HK-2 (cell line): ENCODE measurements at regions not wholly inside any gene's neighbourhood (a gene's known extent, or its start where the extent isn't known, plus 50 kb on each side); places are given as distances from the start of the nearest gene placed in this dataset.
"Not testable (repeated sequence)": the region's sequence is repeated elsewhere in the genome, so short reads cannot be mapped to it uniquely, and the experiment has no call there.

Experiments used
- DNase-seq: peaks from one replicate; pipeline ENCODE4 v3.0.0-alpha.2; 2018; ENCODE audit not compliant: unreplicated experiment

DNA sequence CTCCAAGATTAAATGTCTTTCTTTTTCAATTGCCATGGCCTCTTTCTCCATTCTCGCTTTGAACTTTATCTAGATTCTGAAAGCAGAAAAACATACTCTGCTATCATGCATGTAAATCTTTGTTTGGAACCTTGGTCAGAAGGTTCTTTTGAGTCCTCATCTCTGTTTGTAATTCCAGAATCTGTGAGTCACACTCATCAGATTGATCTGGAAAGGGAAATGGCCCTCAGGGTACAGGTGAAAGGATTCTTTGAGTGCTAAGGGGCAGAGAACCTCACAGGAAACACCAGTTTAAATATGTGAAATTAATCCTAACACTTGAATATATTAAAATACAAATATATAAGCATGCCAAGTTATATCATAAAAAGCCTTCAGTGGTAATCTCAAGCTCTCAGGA, 211.0 kb upstream of the ADGRL3 start:
- no peak for DNase-seq

DNA sequence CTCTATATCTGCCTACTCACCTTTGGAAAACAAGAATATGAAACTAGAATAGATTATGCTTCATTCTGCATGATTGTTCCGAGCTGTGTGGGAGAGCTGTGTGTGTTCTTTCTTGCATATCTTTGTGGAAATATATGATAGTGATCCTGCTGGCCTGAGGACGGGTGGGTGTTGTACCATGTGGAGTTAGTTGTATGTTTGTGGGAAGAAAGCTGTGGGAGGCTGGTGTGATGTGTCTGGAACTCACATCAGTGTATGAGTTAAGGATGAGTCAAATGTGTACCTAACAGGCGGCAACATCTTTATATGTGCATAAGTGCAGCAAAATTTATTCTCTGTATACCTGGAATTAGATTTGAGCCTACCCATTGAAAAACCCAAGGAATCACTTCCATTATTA, 208.1 kb upstream of the ADGRL3 start:
- no peak for DNase-seq

DNA sequence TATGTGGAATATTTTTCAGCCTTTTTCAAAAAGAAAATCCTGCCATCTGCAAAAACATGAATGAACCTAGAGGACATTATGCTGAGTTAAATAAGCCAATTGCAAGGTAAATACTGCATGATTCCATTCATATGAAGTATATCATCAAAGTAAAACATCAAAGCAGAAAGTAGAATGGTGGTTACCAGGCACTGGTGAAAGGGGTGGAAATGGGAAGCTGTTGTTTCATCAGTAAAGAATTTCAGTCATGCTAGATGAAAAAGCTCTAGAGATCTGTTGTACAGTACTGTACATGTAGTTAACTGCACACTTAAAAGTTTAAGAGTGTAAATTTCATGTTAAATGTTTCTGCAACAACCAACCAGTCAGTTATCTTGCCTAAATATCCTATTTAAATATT, 196.8 kb upstream of the ADGRL3 start:
- DNase-seq, result no peak

DNA sequence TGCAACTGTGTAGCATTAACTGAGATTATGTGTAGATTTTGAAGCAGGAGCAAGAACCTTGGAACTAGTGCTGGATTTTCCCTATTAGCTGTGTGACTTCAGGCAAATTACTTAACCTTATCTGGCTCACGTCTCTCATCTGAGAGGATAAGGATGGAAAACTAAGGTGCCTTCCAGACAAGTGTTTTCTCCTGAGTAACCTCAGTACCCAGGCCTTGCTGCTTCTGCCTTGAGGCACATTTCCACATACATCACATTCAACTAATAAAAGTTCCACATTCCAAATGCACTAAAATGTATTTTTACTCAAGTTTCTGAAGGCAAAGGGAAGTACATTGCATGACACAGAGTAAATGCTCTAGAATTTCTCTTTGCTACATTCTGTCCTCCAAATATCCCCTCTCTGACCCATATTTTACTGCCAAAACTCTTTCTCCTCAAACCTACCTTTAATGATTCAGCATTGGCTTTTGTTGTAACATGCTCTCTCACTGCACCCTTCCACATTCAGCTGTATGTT, 195.4 kb upstream of the ADGRL3 start:
- DNase-seq, result no peak

DNA sequence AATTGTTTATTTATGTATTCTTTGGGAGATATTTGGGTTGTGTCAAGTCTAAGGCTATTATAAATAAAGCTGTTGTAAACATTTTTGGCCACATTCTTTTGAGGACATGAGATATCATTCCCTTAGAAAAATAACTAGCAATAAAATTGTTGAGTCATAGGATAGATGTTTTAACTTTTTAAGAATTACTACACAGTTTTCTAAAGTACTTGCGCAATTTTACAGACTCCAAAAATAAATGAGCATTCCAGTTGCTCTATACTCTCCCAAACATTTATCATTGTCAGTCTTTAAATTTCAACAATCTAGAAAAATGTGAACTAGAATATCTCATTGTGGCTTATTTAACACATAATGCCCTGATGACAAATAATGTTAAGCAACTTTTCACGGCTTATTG, 189.1 kb upstream of the ADGRL3 start:
- no peak for DNase-seq

DNA sequence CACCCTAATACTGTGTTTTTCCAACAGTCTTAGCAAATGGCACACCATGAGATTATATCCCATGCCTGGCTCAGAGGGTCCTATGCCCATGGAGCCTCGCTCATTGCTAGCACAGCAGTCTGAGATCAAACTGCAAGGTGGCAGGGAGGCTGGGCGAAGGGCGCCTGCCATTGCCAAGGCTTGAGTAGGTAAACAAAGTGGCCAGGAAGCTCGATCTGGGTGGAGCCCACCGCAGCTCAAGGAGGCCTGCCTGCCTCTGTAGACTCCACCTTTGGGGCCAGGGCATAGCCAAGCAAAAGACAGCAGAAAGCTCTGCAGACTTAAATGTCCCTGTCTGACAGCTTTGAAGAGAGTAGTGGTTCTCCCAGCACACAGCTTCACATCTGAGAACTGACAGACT, 188.2 kb upstream of the ADGRL3 start:
- DNase-seq, result not testable (repeated sequence)

DNA sequence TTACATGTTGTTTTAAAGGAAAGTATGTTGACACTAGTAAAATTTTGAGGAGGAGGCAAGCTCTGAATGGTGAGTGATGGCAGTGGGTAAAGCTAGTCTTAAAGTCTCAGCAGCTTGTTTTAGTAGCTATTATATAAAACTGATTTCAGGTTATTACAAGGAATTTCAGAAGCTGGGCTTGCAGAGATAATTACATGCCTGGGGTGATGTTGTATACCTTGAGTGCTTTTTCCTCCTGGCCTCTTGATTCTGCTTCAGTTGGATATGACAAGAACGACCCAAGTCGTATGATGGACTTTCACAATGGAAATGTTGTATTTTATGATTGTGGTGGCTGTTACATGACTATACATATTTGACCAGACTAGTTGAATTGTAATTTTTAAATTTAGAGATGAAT, 175.5 kb upstream of the ADGRL3 start:
- DNase-seq, result no peak

DNA sequence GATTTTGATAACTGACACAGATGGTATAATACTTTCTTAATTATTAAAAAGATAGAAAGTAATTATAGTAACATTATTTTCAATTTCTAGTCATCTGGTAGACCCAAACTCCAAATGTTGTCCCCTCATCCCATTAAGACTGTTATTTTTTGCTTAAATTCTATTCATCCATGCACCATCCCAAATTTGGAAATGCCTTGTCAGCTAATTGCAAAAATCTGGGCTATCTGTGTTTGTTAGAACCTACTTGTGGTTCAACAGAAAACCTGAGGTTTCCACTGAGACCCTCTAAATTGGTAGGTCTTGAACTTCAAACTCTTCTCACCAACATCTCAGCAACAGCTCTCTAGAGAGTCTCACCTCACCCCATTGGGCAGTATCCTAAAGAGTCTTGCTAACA, 172.2 kb upstream of the ADGRL3 start:
- DNase-seq, result no peak

DNA sequence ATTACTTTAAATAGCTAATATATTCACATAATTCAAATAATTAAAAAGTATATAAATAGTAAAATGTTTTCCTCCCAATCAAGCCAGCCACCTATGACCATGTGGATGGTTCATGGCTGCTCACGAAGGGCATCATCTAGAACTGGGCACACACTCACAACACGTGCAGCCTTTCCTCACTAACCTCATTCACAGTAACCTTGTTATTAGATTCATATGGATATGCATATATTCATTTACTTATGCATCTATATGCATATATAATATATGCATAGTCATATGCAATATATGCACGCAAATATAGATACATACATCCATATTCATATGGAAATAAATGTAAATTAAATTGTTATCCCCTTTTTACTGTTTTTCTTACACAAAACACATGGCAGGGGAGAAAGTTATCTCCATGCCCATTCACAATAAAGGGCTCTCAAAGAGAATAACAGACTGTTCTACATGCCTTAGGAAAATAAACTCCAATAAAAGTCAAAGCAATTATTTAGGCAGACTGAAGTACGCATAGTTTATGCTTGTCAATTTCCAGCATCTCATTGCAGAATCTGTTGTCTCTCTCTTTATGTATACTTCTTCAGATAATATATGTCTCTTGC, 163.9 kb upstream of the ADGRL3 start:
- no peak for DNase-seq

DNA sequence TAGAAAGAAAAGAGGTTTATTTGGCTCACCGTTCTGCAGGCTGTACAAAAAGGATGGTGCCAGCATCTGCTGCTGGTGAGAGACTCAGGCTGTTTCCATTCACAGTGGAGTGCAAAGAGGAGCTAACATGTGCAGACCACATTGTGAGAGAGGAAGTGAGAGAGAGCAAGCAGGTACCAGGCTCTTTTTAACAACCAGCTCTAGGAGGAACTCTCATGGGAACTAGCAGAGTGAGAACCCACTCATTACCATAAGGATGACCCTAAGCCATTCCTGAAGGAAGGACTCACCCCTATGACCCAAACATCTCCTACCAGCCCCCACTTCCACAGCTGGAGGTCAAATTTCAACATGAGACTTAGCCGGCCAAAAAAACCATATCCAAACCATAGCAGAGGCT, 158.6 kb upstream of the ADGRL3 start:
- DNase-seq, result no peak

DNA sequence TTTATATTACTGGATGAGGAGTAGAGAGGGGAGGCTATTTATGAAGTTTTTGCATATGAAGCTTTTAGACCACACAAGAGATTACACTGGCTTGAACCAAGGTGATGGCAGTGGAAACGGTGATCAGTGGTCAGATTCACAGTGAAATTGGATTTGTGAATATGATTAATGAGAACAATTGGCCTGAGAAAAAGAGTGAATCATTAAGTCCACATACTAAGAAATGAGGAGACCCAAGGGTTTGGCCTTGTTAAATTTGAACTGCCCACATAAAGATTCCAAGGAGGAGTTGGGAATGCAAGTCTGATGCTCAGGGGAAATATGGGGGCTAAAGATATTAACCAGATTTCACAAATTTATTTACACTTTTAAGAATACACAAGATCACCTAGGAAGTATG, 155.3 kb upstream of the ADGRL3 start:
- DNase-seq, result no peak

DNA sequence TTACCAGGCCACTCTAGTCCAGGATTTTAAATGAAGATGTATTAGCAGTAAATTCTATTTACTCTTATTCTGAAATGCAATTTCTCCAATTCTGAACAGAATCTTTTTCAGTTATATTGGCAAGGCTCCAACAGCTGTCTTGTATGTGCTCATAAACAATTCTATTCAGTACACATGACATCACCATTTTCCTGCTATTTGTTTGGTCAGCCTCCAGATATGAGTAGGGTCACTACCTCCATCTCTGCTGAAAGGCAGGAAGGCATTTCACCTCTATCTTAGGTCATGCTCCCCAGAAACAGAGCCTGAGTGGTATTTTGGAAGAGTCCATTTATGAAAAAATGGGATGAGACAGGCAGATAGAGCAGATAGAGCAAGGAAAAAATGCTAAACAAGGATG, 151.1 kb upstream of the ADGRL3 start:
- no peak for DNase-seq

DNA sequence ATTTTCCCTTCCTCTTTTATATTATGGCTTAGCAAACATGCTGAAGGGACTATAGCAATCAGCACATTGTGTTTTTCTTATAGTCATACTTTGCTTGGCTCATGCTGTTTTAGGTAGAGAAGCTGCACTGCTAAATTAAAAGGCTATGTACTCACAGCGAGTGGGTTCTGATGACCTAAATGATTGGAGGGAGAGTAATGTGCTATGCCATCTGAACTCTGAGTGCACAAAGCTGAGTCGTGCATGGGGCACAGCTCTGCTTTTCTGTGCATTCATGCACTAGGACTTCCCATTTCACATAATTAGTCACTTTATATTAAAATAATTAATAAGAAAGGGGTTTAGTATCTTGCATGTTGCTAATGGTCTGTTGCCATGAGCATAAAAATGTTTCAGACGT, 132.7 kb upstream of the ADGRL3 start:
- no peak for DNase-seq

DNA sequence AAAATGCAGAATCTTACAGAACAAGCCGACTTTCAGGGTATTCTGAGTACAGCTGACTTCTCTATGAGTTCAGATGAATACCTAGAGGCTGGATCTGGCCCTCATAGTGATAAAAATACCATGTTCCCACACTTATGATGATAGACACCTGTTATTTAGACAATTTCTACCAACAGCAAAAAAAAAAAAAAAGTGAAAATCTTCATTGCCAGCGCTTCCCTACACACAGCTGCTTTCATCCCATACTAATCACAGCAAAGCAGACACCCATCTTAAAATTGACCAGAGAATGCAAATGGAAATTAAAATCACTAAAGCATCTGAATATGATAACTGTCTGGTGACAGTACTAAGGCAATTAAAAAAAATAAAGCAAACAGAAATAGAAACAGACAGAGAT, 132.1 kb upstream of the ADGRL3 start:
- no peak for DNase-seq

DNA sequence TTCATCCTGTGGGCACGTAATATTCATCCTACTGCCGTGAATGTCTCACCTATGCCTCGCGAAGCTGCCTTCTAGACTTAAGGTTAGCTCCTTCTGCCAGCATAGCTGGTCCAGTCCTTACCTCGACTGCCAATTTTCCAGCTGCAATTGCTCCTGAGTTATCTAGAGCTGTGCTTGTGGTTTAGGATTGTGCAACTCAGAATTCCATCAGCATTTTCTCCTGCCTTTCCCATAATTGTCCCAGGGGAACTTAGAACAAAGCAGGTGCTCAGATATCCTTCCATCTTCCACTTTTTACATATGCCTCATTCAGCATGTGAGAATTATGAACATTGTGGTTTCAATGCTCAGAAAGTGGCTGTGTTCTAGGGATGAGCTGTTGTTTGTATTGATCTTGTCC, 131.4 kb upstream of the ADGRL3 start:
- no peak for DNase-seq

DNA sequence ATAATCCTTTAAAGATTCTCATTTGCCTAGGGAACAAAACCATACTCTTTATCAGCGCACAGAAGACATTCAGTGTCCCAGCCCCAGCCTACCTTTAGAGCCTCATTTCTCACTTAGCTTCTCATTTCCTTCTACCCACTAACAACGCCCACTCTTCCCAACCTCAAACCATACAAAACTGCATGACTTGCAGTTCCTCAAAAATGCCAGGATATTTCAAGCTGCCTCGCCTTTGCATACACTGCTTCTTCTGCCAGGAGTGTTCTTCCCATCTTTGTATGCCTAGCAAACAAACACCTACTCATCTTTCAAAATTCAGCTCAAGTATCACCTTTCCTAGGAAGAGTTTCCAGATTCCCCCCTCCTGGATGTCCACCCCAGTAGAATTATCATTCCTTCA, 129.9 kb upstream of the ADGRL3 start:
- no peak for DNase-seq

DNA sequence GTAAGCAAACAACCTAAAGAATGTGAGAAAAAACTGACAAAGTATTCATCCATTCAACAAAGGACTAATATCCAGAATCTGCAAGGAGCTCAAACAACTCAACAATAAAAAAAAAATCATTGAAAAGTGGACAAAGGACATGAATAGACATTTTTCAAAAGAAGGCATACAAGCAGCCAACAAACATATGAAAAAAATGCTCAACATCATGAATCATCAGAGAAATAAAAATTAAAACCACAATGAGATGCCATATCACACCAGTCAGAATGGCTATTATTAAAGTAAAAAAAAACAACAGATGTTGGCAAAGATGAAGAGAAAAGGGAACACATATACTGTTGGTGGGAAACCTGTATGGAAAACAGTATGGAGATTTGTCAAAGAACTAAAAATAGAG, 120.7 kb upstream of the ADGRL3 start:
- no peak for DNase-seq

DNA sequence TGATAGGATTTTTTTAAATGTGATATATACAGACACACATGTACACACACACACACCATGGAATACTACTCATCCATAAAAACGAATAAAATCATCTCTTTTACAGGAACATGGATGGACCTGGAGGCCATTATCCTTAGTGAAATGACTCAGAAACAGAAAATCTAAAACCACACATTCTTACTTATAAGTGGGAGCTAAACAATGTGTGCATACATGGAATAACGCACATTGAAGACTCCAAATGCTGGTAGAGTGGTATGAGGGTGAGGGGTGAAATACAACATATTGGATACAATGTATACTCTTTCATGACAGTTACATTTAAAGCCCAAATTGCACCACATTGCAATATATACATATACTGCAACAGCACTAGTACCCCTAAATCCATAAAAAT, 120.2 kb upstream of the ADGRL3 start:
- DNase-seq, result no peak

DNA sequence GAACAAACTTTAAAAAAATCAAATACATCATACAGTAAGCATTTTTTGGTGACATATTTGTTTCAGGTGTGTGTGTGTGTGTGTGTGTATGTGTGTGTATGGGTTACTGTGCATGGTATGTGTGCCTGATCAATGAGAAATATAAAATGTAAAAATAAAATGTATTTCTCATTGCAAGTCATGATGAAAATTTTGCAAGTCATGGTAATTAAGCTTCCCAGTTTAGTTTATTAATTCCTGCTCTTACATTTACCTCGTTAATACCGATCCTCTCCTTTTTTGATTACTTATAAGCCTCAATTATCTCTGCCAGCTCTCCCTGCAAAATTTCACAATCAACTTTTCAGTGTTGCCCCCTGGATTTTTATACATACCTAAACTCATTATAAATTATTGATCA, 114.6 kb upstream of the ADGRL3 start:
- no peak for DNase-seq

DNA sequence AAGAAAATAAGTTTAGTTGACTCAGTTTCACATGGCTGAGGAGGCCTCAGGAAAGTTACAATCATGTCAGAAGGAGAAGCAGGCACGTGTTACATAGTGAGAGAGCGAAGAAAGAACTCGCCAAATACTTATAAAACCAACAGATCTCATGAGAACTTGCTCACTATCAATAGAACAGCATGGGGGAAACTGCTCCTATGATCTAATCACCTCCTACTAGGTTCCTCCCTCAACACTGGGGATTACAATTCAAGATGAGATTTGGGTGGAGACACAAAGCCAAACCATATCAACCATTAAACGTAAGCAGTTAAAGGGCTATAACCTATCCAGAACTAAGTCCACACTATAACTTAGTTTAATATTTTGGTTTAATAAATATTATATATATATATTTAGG, 113.8 kb upstream of the ADGRL3 start:
- DNase-seq, result no peak

DNA sequence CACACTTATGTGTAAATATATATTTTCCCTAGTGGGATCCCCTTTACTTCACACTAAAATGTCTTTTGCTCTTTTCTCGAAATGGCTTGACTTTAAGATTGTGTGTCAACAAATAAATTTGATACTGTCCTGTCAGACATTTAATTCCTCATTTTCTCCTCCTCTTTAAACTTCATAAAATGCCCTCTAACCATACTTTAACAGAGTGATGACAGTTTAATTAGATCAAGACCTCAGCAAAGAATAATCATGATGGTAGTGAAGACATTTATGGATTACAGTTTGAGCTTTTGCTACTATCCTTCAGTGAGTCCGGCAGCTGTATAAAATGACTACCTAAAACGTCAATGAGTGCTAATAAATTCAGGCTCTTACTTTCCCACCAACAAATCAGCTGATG, 113.1 kb upstream of the ADGRL3 start:
- no peak for DNase-seq

DNA sequence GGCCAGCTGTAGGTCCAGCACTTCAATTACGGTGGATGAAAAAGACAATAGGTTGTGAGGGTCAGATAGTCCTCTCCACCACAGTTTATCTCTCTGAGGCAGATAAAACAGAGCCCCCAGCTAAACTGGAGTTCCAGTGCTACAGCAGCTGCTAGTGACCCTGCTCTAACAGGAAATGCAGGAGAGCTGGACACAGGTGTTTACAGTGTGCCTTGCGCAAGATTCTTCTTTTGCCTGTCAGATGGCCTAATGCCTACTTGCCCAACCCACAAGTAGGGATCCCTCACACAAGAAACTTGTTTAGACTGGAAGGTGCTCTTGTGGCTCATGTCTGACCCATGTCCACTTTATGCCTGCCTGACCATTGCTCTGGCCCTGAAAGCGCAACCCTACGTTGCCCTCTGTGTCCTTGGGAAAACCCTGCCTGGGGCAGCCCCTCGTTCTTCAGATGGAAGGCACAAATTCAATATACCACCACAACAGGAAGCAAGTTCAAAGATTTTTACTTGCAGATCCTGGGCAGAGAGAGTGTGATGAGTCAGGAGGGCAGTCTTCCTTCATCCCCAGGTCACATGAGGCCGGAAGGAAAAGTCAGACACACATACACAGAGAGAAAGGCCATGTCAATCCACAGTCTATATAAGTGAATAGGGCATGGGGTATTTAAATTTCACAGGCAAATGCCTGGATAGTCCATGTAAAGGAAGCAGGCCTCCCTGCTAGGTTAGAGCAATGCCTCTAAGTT, 105.1 kb upstream of the ADGRL3 start:
- no peak for DNase-seq

DNA sequence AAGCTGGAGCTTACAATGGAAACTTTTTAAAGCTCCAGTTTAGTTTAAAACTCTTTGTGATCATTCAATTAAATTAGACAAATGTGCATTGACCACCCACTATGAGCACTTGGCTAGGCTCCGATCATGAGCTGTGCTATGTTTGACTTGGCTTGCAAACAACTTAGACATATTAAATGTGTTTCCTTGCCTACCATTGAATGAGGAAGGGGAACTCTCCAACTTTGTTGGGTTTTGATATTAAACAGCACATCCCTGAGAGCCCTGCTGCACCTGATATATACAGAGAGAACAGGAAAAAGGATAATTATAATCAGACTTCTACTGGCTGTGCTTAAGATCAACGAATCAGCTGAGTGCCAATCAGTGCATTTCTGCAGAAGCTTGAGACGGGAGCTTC, 71.4 kb upstream of the ADGRL3 start:
- DNase-seq, result no peak

DNA sequence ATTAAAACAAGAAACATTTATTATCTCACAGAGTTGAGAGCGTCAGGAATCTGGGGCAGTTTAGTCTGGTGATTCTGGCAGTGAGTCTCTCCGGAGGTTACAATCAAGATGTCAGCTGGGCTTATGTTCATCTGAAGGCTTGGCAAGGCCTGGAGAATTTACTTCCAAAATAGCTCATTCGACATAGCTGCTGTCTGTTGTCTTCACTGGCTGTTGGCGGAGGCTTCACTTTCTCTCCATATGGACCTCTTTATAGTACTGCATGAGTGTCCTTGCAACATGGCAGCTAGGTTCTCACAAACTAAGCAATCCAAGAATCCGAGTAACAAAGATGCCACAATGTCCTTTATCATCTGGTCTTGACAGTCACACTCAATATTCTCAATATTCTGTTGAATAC, 70.2 kb upstream of the ADGRL3 start:
- no peak for DNase-seq
